Activated T-helper 9 cell treated with anti-CD3 and anti-CD28 coated beads, Interleukin-2, amount 50 U/mL, for 16 hours (primary cell): ENCODE measurements at regions not wholly inside any gene's neighbourhood (a gene's known extent, or its start where the extent isn't known, plus 50 kb on each side); places are given as distances from the start of the nearest gene placed in this dataset.

Experiments used
- DNase-seq: peaks from one replicate; pipeline ENCODE4 v3.0.0-alpha.2; 2020; ENCODE audit warnings: low read depth

DNA sequence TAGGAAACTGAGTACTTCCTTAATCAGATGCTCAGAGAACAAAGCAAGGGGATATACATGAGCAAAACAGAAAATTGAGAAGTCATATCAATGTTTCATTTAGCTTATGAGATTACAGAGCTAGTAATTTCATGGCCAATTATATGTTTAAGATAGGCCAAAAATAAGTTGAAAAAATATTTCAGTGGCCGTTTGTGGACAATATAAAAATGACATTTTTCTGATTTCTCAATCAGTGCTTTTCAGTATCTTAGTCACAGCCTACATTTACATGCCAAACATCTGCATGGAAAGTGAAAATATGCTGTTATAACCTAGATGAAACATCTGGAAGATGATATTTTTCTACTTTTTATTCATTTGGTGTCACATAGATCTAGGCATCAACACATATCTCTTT is 192.5 kb downstream of the HLX start:
- no peak for DNase-seq

DNA sequence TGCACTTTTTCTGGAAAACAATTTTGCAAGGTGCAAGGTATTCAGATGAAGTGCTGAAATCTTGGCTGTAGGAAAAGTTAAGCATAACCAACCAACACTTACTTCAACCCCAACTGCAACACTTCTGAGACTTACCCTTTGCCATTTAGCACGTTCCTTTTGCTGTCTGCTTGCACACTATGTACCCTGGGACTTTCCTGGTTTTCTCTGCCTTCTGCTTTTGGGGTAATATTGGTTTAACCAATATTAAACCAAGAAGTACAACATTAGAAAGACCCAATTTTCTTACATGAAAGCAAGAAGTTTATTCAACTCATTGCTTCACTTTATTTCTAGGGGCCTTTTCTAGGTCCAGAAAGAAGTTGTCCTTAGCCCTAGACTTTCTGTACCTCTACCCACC is 193.0 kb downstream of the HLX start:
- no peak for DNase-seq

DNA sequence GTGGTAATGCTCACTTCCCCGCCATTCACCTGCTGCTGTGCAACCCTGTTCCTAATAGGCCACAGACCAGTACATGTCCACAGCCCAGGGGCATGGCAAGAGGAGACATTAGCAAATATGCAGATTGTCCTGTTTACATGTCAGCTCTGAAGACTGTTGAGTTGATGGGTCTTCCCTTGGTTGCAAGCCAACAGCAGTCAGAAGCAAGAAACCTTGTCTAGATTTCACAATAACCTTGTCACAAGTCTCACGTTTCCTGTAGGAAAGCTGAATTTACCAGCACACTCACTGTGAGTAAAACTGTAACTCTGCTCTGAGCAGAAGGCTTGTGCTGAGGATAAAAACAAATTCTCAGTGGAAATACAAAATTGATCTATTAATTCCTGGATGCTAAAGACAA is 195.1 kb downstream of the HLX start:
- no peak for DNase-seq

DNA sequence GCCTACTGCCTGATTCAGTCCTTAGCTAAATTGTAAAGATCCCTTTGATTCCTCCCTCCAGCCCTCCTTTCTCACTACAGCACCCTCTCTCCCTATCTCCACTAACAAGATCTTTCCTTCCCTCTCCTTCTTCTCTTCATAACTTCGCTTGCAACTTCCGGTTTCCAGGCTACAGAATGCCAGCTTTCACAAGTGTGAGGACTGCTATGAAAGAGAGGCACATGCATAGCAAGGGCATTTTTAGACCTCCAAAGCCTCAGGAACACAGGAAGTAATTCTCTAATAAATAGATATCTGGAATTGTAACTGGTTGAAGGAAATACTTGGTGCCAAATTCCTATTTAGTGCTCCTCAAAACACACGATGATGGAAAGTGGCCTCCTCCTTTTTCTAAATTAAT is 196.7 kb downstream of the HLX start:
- no peak for DNase-seq

DNA sequence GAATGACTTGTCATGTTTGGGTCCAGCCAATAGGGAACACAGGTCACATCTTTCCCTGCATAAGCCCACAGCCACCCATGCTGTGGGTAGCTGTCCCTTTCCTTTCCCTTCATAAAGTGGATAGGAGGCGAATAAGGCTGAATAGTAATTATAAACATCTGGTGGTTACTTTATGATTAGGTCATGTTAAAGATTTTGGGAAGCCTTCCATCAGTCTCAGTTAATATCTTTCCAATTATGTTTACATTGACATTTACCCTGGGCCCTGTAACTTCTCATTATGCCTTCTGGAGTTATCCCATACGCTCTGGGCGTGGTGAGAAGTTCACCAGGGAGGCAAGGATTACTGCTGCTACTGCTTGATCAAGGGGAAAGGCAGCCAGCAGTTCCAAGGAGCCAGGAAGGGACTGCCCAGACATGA is 197.2 kb downstream of the HLX start:
- no peak for DNase-seq

DNA sequence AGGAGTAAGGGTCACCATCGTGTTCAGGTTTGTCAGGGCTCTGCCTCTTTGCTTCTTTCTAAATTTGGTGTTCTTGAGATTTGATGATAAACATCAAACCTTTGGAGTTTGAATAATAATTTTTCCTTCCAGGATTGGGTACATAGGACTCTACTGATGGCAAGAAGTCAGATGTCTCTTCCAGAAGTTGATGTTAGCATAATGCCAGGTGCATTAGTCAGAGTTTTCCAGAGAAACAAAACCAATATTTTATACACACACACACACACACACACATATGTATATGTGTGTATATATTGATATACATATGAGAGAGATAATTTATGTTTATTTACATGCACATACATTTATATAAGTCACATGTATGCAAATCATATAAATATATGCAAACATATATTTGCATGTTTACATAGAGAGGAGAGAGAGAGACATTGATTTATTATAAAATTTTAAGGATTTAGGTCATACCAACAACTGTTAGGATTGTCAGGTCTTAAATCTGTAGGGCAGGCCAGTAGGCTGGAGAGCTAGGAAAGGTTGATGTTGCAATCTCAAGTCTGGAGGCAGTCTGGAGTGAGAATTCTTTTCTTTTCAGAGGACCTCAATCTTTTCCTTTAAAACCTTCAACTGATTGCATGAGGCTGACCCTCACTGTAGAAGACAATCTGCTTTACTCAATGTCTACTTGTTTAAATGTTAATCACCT is 199.2 kb downstream of the HLX start:
- no peak for DNase-seq

DNA sequence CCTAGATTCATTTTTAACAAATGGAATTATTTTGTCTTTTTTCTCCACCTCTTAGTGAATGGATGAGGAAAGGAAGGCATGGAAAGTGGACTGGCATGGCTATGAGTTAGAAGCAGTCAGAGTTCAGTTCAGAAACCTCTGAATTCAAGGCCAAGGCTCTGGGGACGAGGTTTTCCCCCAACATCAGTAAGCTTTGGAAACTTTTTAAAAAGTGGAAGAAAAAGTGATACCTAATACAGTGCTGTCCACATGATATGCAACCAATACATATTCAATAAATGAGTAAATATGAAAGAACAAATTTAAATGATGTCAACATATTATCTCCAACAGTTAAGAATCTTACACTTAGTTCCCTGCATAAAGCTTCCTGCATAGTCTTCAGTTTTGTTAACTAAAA is 204.7 kb downstream of the HLX start:
- DNase-seq = no peak

DNA sequence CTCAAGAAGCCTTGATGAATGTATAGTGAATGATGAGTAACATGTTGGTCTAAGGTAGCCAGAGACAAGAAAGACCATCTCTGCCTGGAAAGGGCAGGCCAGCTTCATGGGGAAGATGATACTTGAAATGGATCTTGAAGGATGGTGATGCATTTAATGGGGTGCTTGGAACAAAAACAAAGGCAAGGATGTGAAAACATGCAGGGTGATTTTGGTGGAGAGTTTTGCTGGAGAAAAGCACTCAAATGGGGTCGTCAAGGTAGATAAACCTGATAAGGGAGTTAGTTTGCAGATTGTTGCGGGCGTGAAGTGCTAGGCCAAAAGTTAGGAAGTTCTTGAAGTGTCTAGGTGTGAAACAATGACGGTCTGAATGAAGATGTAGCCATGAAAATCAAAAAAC is 205.4 kb downstream of the HLX start:
- DNase-seq = no peak

DNA sequence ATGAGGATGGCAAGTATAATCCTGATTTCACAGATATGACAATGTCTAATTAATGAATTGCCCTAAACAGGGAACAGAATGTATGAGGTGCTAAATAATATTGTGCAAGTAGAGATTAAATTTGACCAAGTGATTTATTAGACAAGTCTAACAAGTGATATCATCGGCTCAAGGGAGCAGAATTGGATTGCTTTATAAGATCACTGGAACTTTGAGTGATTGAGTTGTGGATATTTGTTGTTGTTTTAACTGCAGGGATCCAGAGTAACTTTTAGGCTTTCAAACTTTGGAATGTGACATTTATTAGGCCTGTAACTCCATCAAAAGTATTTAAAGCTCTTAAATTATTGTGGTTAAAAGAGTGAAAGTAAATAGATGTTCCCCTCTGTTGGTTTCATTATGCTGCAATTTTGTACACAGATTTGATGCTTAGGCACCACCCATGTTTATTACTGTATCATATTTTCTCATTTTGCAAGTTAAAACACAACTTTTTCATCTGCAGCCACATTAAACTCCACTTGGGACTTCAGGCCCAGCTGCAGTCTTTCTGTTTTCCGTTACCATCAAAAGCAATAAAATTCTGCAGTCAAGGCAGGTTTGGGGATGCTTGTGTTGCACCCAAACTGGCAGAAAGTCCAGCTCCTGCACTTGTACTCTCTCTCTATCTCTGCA is 206.6 kb downstream of the HLX start:
- no peak for DNase-seq

DNA sequence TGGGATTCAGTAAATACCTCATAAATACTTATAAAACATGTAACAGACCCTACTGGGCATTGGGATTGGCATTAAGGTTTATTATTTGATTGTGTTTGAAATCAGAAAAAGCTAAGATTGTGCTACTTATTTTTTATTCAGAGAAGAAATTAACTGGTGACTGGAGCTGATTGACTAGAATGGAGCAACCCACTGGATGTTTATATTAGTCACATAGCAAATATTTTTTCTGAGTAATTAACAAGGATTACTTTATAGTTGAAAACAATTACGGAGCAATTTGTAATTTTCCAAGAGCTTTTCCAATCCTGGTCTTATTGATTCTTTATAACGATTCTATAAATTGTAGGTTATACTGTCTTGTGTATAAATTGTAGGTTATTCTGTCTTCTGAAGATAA is 208.7 kb downstream of the HLX start:
- no peak for DNase-seq

DNA sequence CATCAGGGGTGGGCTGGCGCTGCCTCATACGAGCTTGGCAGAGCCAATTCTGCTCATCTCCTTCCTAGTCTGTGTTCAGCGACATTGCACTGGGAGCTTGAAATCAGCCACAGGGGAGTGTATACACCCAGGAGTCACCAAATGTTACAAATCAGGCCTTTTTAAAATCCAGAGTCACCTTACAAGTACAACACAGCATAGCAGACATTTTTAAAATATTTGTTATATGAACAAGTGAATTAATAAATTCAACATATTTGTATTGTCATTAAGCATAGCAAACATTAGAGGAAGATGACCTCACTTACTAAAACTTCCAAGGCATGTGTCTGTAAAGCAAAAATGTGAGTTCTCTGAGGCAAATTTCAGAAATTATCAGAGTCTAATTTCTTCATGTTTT is 210.0 kb downstream of the HLX start:
- no peak for DNase-seq

DNA sequence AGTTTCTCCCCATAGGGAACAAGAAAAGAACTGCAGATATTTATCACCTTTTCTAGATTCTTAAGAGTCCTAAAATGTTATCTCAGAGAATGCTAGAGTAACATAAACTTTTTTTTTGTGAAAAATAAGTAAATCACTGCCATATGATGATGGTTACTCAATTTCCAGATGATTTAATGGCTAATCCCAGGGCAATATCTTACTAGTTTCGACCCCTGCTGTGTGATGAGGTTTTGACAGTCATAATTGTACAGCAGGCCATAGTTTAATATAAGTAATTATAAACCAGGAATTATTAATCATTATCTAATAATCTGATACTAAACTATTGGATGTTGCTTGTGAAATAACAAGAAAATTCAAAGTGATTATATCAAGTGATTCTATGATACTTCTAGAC is 210.6 kb downstream of the HLX start:
- DNase-seq = no peak

DNA sequence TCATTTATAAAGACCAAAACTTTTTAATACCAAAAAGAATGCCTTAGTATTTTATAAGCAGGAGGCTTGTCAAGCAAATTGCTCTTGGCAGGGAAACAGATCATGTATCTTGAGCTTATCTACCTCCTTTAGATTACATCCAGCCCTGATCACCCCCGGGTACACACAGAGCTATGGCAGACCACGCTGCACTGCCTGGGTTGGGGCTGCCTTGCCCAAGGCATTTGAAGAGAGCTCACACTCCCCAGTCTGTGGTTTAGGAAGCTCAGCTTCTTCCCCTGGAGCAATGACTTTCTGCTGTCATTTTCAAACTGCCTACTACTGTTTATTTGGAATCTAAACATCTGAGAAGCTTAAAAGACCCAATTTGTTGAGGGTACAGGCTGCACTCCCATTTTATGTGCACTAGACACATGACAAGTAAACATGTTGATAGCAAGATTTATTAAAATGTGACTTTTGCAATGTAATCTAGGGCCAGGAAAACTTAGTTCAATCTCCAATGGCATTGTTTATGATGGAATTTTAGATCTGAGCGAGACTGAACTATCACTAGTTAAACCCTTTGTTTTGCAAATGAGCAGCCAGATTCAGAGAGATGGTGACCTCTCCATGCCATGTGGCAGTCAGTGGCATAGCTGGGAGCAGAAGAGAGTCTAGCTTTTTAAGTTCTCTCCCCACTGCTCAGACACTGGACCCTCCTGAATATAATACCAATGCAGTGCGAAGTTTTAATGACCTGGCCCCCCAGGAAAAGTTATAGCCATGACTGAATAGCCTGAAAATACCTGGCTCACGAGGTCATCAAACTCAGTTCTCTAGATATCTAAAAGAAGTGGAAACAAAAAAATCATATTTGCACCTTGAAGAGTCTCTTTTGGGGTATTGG is 214.9 kb downstream of the HLX start:
- no peak for DNase-seq

DNA sequence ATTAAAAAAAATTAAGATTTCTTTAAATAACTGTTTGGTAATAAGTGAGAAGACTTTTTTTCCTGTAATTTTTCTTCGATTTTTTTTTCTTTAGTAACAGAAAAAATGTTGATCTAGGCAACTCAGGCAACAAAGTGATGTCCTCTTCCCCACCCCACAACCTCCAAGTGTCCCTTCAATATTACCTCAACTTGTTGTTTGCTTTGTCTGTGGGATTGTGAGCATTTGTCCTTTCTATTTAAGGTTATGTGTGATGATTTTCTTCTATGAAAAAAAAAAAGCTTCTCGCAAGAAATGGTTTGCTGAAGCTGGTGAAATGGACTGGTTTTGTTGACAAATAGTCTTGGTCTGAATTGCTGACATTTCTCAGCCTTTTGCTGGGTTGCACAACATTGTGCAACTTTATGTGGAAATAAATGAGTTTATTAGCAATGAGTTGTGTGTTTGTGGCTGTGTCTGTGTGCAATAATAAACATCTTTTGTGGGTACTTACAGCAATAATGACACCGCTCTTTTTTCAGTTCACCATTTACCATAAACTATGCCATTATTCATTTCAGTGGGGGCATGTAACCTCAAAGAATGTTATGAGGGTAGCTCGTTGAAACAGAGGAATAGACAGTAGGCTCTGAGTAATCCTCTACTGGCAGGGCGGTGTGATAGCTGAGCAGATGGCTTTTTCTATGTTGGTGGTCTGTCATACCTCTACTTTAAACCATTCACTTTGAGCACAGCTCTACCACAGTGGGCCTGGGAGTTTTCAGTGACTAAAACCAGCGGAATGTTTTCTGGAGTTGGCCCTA is 218.4 kb downstream of the HLX start:
- DNase-seq = no peak

DNA sequence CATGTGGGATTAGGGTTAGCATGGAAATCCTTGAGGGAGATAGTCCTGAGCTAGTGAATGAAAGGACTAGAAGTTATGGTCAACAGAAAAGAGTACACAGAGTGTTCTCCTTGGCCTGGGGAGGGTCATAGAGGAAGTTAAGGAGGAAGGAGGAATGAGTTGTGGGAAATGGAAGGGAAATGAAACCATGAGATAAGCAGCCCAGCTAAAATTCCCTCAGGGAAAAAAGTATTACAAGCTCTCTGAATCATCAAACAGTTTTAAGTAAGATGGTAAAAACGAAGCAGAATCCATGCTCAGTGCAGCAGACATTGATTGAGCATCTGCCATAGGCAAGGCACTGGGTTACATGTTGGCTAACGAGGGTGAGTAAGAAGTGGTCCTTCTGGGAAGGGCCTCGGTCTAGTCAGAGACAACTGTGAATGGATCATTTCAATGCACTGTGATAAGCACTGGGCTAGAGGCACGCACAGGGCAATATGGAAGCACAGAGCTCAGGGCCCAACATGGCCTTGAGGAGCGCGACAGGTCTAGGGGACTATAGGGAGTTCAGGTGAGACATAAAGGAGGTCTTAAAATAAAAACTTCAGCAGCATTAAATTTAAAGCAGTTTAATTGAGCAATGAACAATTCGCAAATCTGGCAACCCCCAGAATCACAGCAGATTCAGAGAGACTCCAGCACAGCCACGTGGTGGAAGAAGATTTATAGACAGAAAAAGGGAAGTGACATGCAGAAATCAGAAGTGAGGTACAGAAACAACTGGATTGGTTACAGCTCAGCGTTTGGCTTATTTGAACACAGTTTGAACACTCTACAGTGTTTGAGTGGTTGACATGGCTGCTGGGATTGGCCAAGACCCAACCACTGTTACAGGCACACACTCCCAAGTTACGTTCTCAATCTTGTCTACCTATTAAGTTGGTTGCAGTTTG is 219.5 kb downstream of the HLX start:
- no peak for DNase-seq

DNA sequence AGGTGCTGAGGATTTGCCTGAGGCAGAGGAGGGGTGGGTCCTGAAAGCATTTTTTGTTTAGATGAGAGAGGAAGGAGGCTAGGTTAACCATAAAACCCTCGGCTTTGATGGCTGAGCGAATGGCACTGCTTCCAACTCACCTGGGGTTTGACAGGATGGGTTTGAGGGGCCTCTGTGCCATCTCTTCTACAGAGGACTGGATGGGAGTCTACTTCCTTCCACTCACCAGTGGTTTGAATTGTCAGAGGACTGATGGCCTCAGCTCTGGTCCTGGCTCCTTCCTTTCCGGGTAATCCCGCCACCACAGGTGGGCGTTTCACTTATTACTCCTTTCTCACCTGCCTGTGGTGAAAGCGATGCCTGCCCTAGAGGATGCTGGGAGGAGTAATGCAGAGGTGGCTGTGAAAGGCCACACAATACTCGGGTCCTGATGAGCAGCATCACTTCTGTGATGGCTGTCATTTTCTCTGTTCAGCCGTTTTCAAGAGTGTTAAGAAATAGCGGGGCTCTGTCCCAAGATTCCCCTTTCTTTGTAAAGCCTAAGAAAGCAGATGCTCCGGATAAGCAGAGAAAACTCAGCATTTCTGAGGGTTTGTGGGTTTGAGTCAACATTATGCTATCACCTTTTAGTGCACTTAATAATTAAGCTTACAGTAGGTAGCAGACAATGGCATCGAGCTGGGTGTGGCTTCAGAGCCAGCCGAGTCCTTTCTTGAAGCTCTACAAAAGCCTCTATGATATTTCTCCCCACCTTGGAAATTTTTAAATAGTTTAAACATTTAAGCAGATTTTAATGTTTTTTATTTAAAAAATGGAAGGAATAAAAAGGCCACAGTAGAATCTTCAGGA is 220.7 kb downstream of the HLX start:
- no peak for DNase-seq

DNA sequence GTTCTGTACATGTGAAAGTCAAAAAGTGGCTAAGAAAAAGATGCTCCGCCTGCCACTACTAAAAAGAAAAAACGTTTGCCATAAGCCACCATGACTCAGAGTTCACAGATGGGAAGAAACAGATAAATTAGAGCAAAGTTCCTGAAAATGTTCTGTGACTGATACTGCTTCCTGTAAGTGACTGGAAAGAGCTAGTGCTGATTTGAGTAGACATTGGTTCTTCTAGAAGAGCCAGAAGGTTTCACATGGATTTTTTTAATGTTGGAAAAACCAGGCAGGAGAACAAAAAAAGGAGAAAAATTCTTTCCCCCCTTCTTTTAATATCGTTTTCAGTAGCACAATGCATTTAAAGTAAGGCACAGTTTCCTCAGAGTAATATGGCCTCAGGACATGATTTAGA is 221.4 kb downstream of the HLX start:
- no peak for DNase-seq

DNA sequence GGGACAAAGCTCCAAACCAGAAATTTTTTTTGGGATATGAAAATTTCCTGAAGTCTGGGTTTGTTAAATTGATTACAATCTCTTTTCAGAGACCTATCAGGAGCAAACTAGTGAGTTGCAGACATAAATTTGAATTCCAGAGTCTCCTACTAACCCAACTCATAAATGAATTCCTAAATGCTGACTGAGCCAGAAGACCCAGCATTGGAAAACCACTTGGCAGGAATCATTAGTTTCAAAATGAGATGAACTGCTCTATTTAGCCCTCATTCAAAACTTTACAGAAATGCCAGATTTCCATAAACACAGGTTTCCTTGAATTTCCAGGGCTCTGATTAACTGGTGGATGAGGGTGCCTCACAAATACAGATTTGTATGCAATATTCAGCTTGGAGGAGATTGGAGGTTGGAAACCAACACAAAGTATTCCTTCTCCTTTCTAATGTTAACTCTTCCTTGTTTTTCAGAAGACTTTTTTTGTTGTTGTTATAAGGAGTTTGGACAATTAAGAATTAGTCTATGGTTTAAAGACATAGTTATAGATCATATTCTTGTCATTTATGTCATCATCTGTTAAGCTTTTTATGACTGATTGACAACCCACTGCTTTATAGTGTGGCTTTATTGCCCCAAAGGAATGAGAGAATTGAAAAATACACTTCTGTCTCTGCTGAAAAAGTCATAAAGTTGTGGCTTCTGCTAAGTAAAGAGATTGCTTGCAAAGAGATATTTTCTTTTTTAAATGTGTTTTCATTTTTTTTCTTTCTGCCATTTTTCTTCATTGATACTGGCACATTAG is 222.8 kb downstream of the HLX start:
- no peak for DNase-seq

DNA sequence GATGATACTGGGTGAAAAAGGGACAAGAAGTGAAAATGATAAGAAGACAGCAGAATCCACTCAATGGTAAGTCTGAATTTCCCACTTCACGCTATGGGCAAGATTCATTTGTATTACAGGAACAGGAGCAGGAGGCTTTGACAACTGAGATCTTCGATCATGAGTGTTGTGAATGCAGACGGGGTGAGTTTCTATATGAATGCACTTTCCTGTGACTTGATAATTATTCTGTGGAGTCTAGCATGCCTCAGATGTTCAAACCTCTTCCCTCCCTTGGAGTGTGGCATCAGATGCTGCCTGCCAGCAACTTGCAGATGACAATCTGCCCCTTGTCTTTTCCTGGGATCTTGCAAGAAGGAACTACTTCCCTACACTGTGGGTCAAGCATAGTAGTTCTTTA is 225.4 kb downstream of the HLX start:
- no peak for DNase-seq
